Mucosa of descending colon (tissue), 3 donors: ENCODE measurements at regions not wholly inside any gene's neighbourhood (a gene's known extent, or its start where the extent isn't known, plus 50 kb on each side); places are given as distances from the start of the nearest gene placed in this dataset.

ENCODE experiments used
- ATAC-seq: fragments of 200-7000 bp; cut with Tn5 transposase; one replicate; pipeline ENCODE4 v1.9.1; 2020; ENCODE audit warnings: mild to moderate bottlenecking, moderate library complexity
- DNase-seq, 3 donors: peaks; one replicate each; pipeline ENCODE4 v3.0.0-alpha.2; 2020
- H3K36me3 ChIP-seq: fragments of 200-600 bp; one replicate; pipeline ENCODE4 v1.8.0; 2021; ENCODE audit warnings: low read depth, mild to moderate bottlenecking
- H3K4me1 ChIP-seq: fragments of 200-600 bp; one replicate; pipeline ENCODE4 v1.8.0; 2021; ENCODE audit warnings: low read depth, mild to moderate bottlenecking
- H3K4me3 ChIP-seq: fragments of 200-600 bp; one replicate; pipeline ENCODE4 v1.8.0; 2021; ENCODE audit warnings: mild to moderate bottlenecking
- H3K9me3 ChIP-seq: fragments of 200-600 bp; one replicate; pipeline ENCODE4 v1.8.0; 2021; ENCODE audit warnings: mild to moderate bottlenecking
- CTCF ChIP-seq: fragments of 200-600 bp; IDR thresholded peaks from one replicate; pipeline ENCODE4 v1.8.0; 2022; ENCODE audit warnings: antibody characterized with exemption, mild to moderate bottlenecking
- intact Hi-C, 2 donors: fragments of 100-400 bp; cut with DNase I in 1 of 2; cut with micrococcal nuclease in 1 of 2; formaldehyde crosslinking; loops; one replicate each; pipeline versions ENCODE4 v1.11.0 to v1.11.1; 2022; cut with DNase I, micrococcal nuclease
- donor health status: DM: no; HTN: no; CAD: no; lungs with moderate emphysema.
- donor health status: DM: no; HTN: no; CAD: no.
- donor health status: DM: no; HTN: yes; CAD: no.

- no peaks in the 10 kb centered on the region for H3K9me3 ChIP-seq
- ATAC-seq = no peak
- DNase-seq = no peak
Measured at GRCh38 chr10:120017733-120018417, 125.3 kb downstream of the SEC23IP start.

GRCh38 chr10:120018695-120019094 is 126.2 kb downstream of the SEC23IP start:
- intact Hi-C loops = no loop called here
- Histone ChIP-seq H3K9me3 (no peaks in the 10 kb centered on the region), H3K4me3 (no peak overlapping the region), H3K36me3 (no peaks in the 10 kb centered on the region), H3K4me1 (no peaks in the 10 kb centered on the region)
- no peak for TF ChIP-seq CTCF
- ATAC-seq (no peak), DNase-seq (no peak)

More at GRCh38 chr10:120017733-120018417, 125.3 kb downstream of the SEC23IP start:
- no peaks in the 10 kb centered on the region for H3K36me3 ChIP-seq
- intact Hi-C loops = no loop called here
- H3K4me3 ChIP-seq = no peak overlapping the region
- TF ChIP-seq CTCF = no peak
- H3K4me1 ChIP-seq = no peaks in the 10 kb centered on the region

GRCh38 chr10:120019568-120019967 is 127.0 kb downstream of the SEC23IP start:
- DNase-seq = no peak
- Histone ChIP-seq H3K9me3 (no peaks in the 10 kb centered on the region), H3K4me1 (no peaks in the 10 kb centered on the region), H3K4me3 (no peak overlapping the region), H3K36me3 (no peaks in the 10 kb centered on the region)
- no peak for ATAC-seq
- TF ChIP-seq CTCF = no peak
- intact Hi-C loops = no loop called here

- no peak overlapping the region for H3K4me3 ChIP-seq
- intact Hi-C loops = no loop called here
- no peak for TF ChIP-seq CTCF
- no peaks in the 10 kb centered on the region for H3K9me3 ChIP-seq
- H3K4me1 ChIP-seq = no peaks in the 10 kb centered on the region
- DNase-seq = no peak
- ATAC-seq = no peak
- no peaks in the 10 kb centered on the region for H3K36me3 ChIP-seq
Measured at GRCh38 chr10:120022357-120022756, 129.8 kb downstream of the SEC23IP start.

GRCh38 chr10:120034236-120034635 is 141.7 kb downstream of the SEC23IP start:
- Histone ChIP-seq H3K4me3 (no peak overlapping the region), H3K4me1 (no peaks in the 10 kb centered on the region), H3K9me3 (no peaks in the 10 kb centered on the region), H3K36me3 (no peaks in the 10 kb centered on the region)
- DNase-seq = no peak
- no peak for TF ChIP-seq CTCF
- intact Hi-C loops = no loop called here
- ATAC-seq = no peak

- DNase-seq (no peak), ATAC-seq (no peak)
- Histone ChIP-seq H3K9me3 (no peaks in the 10 kb centered on the region), H3K4me1 (no peaks in the 10 kb centered on the region), H3K4me3 (no peak overlapping the region), H3K36me3 (no peaks in the 10 kb centered on the region)
- intact Hi-C loops = no loop called here
- TF ChIP-seq CTCF = no peak
Measured at GRCh38 chr10:120039046-120039445, 146.5 kb downstream of the SEC23IP start.
